Superior temporal gyrus (tissue), 1 donor: ENCODE measurements at regions not wholly inside any gene's neighbourhood (a gene's known extent, or its start where the extent isn't known, plus 50 kb on each side); places are given as distances from the start of the nearest gene placed in this dataset.
A peak's percentile ranks its signal among the peaks of the same experiment; 100 is the strongest.

ENCODE experiments used
- DNase-seq: peaks from one replicate; pipeline ENCODE4 v3.0.0-alpha.2; 2016; ENCODE audit errors: extremely low spot score

GRCh38 chr20:12371990-12372389, 454.3 kb downstream of the BTBD3 start:
- no peak for DNase-seq

- DNase-seq, result no peak
Observed at GRCh38 chr20:12372557-12372956, 454.9 kb downstream of the BTBD3 start.

- DNase-seq, result no peak
Observed at GRCh38 chr20:12375967-12376366, 458.3 kb downstream of the BTBD3 start.

DNA sequence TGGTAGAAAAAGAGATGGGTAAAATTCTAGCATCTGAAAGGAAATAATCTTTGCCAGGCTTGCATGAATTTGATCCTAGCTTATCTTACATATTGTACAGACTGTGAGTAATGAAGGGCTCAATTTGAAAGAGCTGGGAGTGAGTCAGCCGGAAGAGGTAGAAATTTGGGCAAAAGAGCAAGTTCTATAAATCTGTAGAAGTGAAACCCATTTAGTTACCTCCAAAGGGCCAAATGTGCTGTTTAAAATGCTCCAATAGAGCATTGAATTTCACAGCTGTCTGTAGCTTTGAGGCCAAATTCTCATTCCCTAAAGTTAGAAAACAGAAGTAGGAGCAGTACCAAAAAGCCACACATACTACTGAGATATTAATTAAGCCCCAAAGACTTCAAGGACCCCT, 466.1 kb downstream of the BTBD3 start:
- no peak for DNase-seq

GRCh38 chr20:12386821-12387220, 469.1 kb downstream of the BTBD3 start:
- no peak for DNase-seq

- DNase-seq, result no peak
Observed at GRCh38 chr20:12391099-12391498, 473.4 kb downstream of the BTBD3 start.

- DNase-seq, result no peak
Observed at GRCh38 chr20:12394786-12395185, 477.1 kb downstream of the BTBD3 start.

DNA sequence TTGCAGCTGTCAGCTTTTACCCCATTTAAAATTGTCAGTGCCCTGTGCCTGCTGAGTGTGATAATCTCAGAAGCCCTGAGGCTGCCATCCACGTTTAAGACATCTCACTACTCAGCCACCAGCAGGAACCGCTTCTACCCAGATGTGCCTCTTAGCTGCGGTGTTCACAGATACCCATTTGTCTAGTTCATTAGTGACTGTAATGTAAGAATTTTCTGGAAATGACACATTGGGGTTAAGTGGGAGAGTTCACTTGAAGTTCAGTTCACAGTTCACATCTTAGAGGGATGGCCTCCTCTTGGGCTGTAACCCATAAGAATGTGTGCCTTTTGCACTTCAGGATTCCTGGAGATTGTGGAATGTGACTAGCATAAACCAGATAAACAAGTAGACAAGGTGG, 477.7 kb downstream of the BTBD3 start:
- DNase-seq, result no peak

- no peak for DNase-seq
Observed at GRCh38 chr20:12395760-12396159, 478.1 kb downstream of the BTBD3 start.

- peak; percentile 50 for DNase-seq
Observed at GRCh38 chr20:12399110-12399836, 481.6 kb downstream of the BTBD3 start.

DNA sequence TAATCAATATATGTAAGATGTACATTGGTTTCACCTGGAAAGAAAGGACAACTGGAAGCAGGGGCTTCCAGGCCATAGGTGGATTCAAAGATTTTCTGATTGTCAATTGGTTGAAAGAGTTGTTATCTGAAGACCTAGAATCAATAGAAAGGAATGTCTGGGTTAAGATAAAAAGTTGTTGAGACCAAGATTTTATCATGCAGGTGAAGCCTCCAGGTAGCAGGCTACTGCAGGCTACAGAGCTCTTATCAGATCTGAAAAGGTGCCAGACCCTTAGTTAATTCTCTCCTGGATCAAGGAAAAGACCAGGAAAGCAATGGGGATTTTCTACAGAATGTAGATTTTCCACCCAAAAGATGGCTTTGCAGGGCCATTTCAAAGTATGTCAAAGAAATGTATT, 487.2 kb downstream of the BTBD3 start:
- no peak for DNase-seq

DNA sequence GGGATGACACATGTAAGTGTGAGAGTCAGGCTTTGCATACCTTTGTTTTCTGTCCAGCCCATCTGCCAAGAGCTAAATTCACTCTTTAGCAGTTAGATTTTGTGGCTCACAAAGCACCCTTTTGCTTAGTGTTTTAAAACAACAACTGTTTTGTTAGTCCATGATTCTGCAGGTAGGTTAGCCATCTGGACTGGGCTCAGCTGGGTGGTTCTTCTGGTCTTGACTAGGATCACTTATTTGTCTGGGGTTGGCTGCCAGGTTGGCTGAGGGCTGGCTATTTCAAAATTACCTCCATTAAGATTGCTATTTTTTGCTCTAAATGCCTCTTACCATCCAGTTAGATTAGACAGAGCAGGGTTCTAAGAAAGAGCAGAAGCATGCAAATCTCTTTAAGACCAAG, 489.3 kb downstream of the BTBD3 start:
- no peak for DNase-seq

DNA sequence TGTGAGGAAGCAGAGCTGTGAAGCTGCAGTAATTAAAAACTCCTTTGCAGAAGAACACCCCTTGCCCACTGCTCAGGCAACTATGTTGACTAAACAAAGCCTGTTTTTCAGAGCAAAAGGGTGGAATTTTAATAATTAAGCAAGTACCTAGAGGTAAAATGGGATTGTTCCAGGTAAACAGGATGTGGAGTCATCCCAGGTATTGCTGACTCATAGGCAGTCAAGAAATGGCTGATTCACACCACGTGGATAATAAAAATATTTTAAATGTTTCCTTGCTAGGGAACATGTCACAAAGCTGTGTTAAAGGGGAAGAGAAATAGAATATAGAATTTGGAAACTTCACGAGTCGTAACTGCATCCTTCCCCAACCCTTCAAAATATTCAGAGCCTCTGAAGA, 491.8 kb downstream of the BTBD3 start:
- no peak for DNase-seq

DNA sequence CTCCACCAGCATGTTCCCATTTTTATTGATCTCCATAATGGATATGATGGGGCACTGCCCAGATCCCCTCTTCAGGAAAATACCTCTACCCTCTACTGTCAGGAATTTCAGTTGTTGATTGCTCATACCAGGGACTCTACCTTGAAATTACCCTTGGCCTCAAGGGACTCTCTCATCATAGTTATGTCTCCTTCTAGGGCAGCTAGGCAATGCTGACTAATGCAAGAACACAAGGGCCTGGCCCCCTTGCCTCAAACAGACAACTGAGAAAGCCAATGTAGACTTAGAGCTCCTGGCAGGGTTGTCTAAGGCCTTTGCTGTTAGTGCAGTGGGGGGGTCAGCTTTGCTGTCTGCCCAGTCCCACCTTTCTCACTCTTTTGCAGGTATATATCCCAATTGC, 493.1 kb downstream of the BTBD3 start:
- no peak for DNase-seq

DNA sequence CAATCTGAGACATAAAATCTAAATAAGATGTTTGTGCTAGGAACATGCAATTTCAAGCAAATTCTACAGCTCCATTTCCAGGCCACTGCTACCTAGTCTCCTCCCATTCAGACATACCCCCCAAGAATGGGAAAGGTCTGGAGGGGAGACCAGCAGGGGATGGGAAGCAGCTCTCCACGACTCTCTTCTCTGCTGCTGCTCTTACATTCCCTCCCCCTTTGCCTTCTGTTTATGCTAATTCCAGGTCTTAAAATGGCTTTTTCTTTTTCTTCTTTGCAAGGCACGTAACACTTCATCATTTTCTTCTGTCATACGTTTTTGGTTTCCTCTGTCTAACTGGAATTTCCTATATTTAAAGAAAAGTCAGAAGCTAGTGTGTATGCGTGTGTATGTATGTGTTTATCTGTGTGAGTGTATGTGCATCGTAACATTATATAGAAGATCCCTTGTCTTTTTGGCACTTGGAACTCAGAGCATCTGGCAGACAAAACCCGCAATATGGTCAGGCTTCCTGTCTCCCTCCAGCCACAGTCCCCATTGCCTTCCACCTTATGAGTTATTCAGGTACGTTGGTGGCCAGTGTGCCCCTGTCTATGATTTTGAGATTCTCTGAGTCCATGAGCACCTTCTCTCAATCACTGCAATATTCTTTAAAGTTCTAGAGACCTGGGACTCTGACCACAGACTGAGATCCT, 493.7 kb downstream of the BTBD3 start:
- no peak for DNase-seq

- no peak for DNase-seq
Observed at GRCh38 chr20:12413116-12413515, 495.4 kb downstream of the BTBD3 start.

DNA sequence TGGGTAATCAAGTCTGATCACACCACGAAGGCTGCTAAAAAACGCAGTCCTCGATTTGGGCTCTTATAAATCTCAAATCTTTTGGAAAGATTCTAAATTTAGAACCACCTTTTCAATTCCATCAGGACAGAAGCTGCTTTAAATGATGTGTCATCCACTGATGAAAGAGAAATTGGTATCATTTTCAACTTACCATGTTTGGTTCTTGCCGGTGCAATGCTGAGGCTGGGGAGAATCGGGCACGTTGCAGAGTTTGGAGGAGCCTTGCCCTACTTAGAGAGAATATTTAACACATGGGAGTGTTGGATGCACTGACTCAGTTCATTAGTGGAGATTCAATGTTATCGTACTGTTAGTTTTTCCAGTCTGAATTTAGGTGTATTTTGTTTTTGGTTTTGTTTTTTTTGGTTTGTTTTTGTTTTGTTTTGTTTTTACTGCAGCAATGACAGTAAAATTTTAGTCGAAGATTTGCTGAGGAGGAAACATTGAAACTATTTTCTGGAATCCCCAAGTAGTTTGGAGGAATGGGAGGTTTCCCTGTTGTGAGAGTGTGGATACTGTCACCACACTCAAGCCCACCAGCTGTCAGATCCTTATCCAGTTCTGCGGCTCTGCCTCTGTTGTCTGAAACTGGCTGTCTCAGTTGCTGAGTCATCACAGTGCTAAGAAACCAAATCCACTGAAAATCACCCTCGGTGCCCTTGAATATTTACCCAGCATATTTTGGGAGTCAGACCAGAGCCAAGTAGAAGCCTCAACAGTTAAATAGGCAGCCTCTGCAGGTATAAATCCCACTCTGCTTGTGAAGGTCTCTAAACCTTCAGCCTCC, 497.0 kb downstream of the BTBD3 start:
- DNase-seq, result peak; percentile 70

DNA sequence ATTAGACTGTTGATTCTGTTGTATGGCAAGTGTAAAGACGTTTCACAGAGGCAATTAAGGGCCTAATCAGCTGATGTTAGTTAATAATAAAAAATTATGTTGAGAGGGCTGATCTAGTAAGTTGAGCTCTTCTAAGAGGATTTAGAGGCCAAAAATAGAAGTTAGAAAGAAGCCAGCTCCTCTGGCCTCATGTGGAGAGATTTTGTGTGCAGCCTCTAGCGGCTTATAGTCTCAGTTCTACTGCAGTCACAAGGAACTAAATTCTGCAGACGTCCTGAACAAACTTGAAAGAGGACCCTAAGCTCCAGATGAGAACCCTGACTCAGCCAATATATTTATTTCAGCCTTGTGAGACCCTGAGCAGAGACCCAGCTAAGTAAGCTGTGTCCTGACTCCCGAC, 498.6 kb downstream of the BTBD3 start:
- no peak for DNase-seq

GRCh38 chr20:12433724-12434123, 516.0 kb downstream of the BTBD3 start:
- no peak for DNase-seq

DNA sequence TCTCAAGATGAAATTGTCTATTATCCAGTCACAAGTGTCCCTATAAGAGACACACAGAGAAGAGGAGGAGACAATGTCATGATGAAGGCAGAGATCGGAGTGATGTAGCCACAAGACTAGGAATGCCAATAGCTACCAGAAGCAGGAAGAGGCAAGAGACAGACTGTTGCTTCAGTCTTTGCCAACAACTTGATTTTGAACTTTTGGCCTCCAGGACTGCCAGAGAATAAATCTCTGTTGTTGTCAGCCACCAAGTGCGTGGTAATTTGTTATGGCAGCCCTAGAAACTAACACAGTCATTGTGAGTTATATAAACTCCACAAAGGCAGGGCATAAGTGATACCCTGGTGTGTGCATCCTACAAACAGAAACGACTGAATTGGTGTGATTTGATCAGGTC, 517.0 kb downstream of the BTBD3 start:
- DNase-seq, result no peak

GRCh38 chr20:12435268-12435667, 517.6 kb downstream of the BTBD3 start:
- no peak for DNase-seq

DNA sequence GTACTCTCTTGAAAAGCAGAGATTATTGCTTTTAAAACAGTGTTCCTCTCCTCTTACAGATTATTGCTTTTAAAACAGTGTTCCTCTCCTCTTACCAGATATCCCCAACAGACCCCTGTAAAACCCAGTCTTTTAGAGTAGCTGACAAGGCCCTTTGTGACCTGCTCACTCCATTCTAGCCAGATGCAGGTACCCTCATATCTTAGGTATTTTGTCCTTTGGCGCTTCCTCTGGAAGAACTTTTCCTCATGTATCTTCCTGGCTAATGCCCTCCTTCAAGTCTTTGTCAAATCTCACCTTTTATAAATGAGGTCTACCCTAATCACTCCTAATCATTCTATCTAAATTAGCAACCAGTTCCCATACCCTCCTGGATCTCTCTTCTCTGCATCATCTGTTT, 536.0 kb downstream of the BTBD3 start:
- DNase-seq, result no peak

GRCh38 chr20:12455148-12455547, 537.5 kb downstream of the BTBD3 start:
- no peak for DNase-seq
